Tibial artery (tissue), 4 donors: ENCODE measurements at regions not wholly inside any gene's neighbourhood (a gene's known extent, or its start where the extent isn't known, plus 50 kb on each side); places are given as distances from the start of the nearest gene placed in this dataset.

Experiments used
- DNase-seq, 2 donors: peaks; one replicate each; pipeline ENCODE4 v3.0.0-alpha.2; 2019
- H3K27ac ChIP-seq, 2 donors: fragments of 200-600 bp; sonication (generic) in 1 of 2; 1 replicate in 1 of 2; 2 replicates in 1 of 2; pipeline ENCODE4 v1.5.1; 2018 to 2019; ENCODE audit warnings: mild to moderate bottlenecking in 1 of 2
- H3K27me3 ChIP-seq, 2 donors: fragments of 200-600 bp; sonication (generic) in 1 of 2; one replicate each; pipeline versions ENCODE4 v1.5.1 to v1.6.0; 2016 to 2019
- H3K36me3 ChIP-seq, 3 donors: fragments of 200-600 bp; sonication (generic) in 2 of 3; one replicate each; pipeline ENCODE4 v1.5.1; 2016 to 2019; ENCODE audit warnings: mild to moderate bottlenecking in 2 of 3
- H3K4me1 ChIP-seq, 4 donors: fragments of 200-600 bp; sonication (generic) in 2 of 4; 1 replicate in 3 of 4; 2 replicates in 1 of 4; pipeline ENCODE4 v1.5.1; 2016 to 2019
- H3K4me3 ChIP-seq, 2 donors: fragments of 200-600 bp; sonication (generic) in 1 of 2; 1 replicate in 1 of 2; 2 replicates in 1 of 2; pipeline ENCODE4 v1.5.1; 2018 to 2019; ENCODE audit warnings: mild to moderate bottlenecking in 2 of 2
- H3K9me3 ChIP-seq, 3 donors: fragments of 200-600 bp; sonication (generic) in 1 of 3; one replicate each; pipeline ENCODE4 v1.5.1; 2016 to 2019
- CTCF ChIP-seq, 2 experiments: fragments of 200-600 bp in 1 of 2; fragments of 450-650 bp in 1 of 2; IDR thresholded peaks; one replicate each; pipeline ENCODE4 v1.5.1; 2017 to 2019; ENCODE audit warnings: antibody characterized with exemption in 2 of 2, mild to moderate bottlenecking in 1 of 2, moderate library complexity in 1 of 2
- intact Hi-C: fragments of 100-400 bp; cut with DNase I; formaldehyde crosslinking; loops from one replicate; pipeline ENCODE4 v1.15.0; 2023; ENCODE audit warnings: low total_unique reads

GRCh38 chr16:49158029-49158642 is 123.5 kb downstream of the CBLN1 start:
- H3K27me3 ChIP-seq: no peaks in the 10 kb centered on the region
- H3K4me1 ChIP-seq: no peaks in the 10 kb centered on the region
- no peak for TF ChIP-seq CTCF (IDR thresholded peaks at IDR 0.05)
- H3K4me3 ChIP-seq: no peak overlapping the region
- no peak overlapping the region for H3K27ac ChIP-seq
- intact Hi-C loops: no loop called here
- H3K36me3 ChIP-seq: no peaks in the 10 kb centered on the region
- no peaks in the 10 kb centered on the region for H3K9me3 ChIP-seq
- no peak for DNase-seq

- Histone ChIP-seq H3K4me3 (no peak overlapping the region), H3K4me1 (no peaks in the 10 kb centered on the region), H3K27ac (no peak overlapping the region), H3K36me3 (no peaks in the 10 kb centered on the region), H3K9me3 (no peaks in the 10 kb centered on the region), H3K27me3 (no peaks in the 10 kb centered on the region)
- DNase-seq: no peak
- intact Hi-C loops: no loop called here
- no peak for TF ChIP-seq CTCF (IDR thresholded peaks at IDR 0.05)
Measured at GRCh38 chr16:49150341-49150740, 131.3 kb downstream of the CBLN1 start.

GRCh38 chr16:49148410-49148809 is 133.2 kb downstream of the CBLN1 start:
- no peak overlapping the region for H3K4me3 ChIP-seq
- H3K27me3 ChIP-seq: no peaks in the 10 kb centered on the region
- no peaks in the 10 kb centered on the region for H3K4me1 ChIP-seq
- no peak for TF ChIP-seq CTCF (IDR thresholded peaks at IDR 0.05)
- intact Hi-C loops: no loop called here
- no peaks in the 10 kb centered on the region for H3K36me3 ChIP-seq
- no peaks in the 10 kb centered on the region for H3K9me3 ChIP-seq
- H3K27ac ChIP-seq: no peak overlapping the region
- no peak for DNase-seq

- no peak overlapping the region for H3K4me3 ChIP-seq
- no peak overlapping the region for H3K27ac ChIP-seq
- no peak for TF ChIP-seq CTCF (IDR thresholded peaks at IDR 0.05)
- intact Hi-C loops: no loop called here
- H3K36me3 ChIP-seq: no peaks in the 10 kb centered on the region
- peaks cover 0 to 13% (median 11%) of the 10 kb centered on the region in 3 donors for H3K9me3 ChIP-seq
- no peak for DNase-seq
- H3K27me3 ChIP-seq: no peaks in the 10 kb centered on the region
- no peaks in the 10 kb centered on the region for H3K4me1 ChIP-seq
Measured at GRCh38 chr16:49140618-49141017, 141.0 kb downstream of the CBLN1 start.

- no peak for TF ChIP-seq CTCF (IDR thresholded peaks at IDR 0.05)
- Histone ChIP-seq H3K36me3 (no peaks in the 10 kb centered on the region), H3K4me1 (no peaks in the 10 kb centered on the region), H3K9me3 (no peaks in the 10 kb centered on the region), H3K27me3 (no peaks in the 10 kb centered on the region), H3K4me3 (no peak overlapping the region), H3K27ac (no peak overlapping the region)
- no peak for DNase-seq
- intact Hi-C loops: no loop called here
Measured at GRCh38 chr16:49130397-49130796, 151.2 kb downstream of the CBLN1 start.

GRCh38 chr16:49129935-49130334 is 151.7 kb downstream of the CBLN1 start:
- no peak overlapping the region for H3K4me3 ChIP-seq
- no peaks in the 10 kb centered on the region for H3K4me1 ChIP-seq
- TF ChIP-seq CTCF (IDR thresholded peaks at IDR 0.05): no peak
- intact Hi-C loops: no loop called here
- no peak overlapping the region for H3K27ac ChIP-seq
- no peaks in the 10 kb centered on the region for H3K9me3 ChIP-seq
- DNase-seq: no peak
- H3K36me3 ChIP-seq: no peaks in the 10 kb centered on the region
- no peaks in the 10 kb centered on the region for H3K27me3 ChIP-seq
